CD14-positive monocyte (primary cell): ENCODE measurements at regions not wholly inside any gene's neighbourhood (a gene's known extent, or its start where the extent isn't known, plus 50 kb on each side); places are given as distances from the start of the nearest gene placed in this dataset.

Source experiments
- DNase-seq, 3 donors: peaks; one replicate each; pipeline ENCODE4 v3.0.0-alpha.2; 2011 to 2022
- H2AFZ ChIP-seq: 2 replicates; pipeline ENCODE4 v1.6.0; 2012; ENCODE audit warnings: mild to moderate bottlenecking, low read depth, low read length, inconsistent platforms; ENCODE audit not compliant: insufficient read depth, poor library complexity, severe bottlenecking
- H3K27ac ChIP-seq, 2 donors: 1 replicate in 1 of 2; 2 replicates in 1 of 2; pipeline ENCODE4 v1.5.1; 2012 to 2013; ENCODE audit warnings: low read length in 2 of 2, control low read depth in 1 of 2, inconsistent platforms in 1 of 2, low read depth in 1 of 2, mild to moderate bottlenecking in 1 of 2
- H3K27me3 ChIP-seq, 2 donors: one replicate each; pipeline versions ENCODE4 v1.6.0 to v1.6.1; 2011 to 2013; ENCODE audit warnings: low read length in 2 of 2; ENCODE audit not compliant: control insufficient read depth in 2 of 2, insufficient read depth in 2 of 2
- H3K36me3 ChIP-seq, 2 donors: replicated peaks in 1 of 2; 1 replicate in 1 of 2; 2 replicates in 1 of 2; pipeline versions ENCODE4 v1.5.1 to v1.6.1; 2012 to 2013; ENCODE audit warnings: low read length in 2 of 2, control low read depth in 1 of 2, inconsistent platforms in 1 of 2, mild to moderate bottlenecking in 1 of 2; ENCODE audit not compliant: insufficient read depth in 2 of 2, control insufficient read depth in 1 of 2
- H3K4me1 ChIP-seq, 2 donors: 1 replicate in 1 of 2; 2 replicates in 1 of 2; pipeline versions ENCODE4 v1.5.1 to v1.6.1; 2012 to 2013; ENCODE audit warnings: low read length in 2 of 2, control low read depth in 1 of 2, inconsistent platforms in 1 of 2, mild to moderate bottlenecking in 1 of 2, moderate library complexity in 1 of 2; ENCODE audit not compliant: insufficient read depth in 2 of 2, control insufficient read depth in 1 of 2
- H3K4me2 ChIP-seq: replicated peaks from 2 replicates; pipeline ENCODE3; 2012; ENCODE audit warnings: low read length, moderate library complexity, mild to moderate bottlenecking; ENCODE audit not compliant: poor library complexity, severe bottlenecking; ENCODE audit errors: extremely low read depth
- H3K4me3 ChIP-seq, 3 experiments: fragments of 200-600 bp in 1 of 3; sonication (generic) in 1 of 3; replicated peaks in 1 of 3; 1 replicate in 2 of 3; 2 replicates in 1 of 3; pipeline ENCODE4 v1.5.1; 2011 to 2013; ENCODE audit warnings: low read length in 3 of 3, mild to moderate bottlenecking in 3 of 3, control low read depth in 2 of 3, low read depth in 2 of 3, inconsistent platforms in 1 of 3, moderate library complexity in 1 of 3
- H3K79me2 ChIP-seq: 2 replicates; pipeline ENCODE4 v1.6.0; 2012; ENCODE audit warnings: mild to moderate bottlenecking, control low read depth, inconsistent platforms, low read length, moderate library complexity; ENCODE audit not compliant: insufficient read depth
- H3K9ac ChIP-seq: 2 replicates; pipeline ENCODE4 v1.6.0; 2017; ENCODE audit warnings: low read length, mild to moderate bottlenecking; ENCODE audit not compliant: insufficient read depth, poor library complexity, severe bottlenecking
- H3K9me3 ChIP-seq, 2 donors: replicated peaks in 1 of 2; 1 replicate in 1 of 2; 2 replicates in 1 of 2; pipeline versions ENCODE4 v1.5.1 to v1.6.1; 2012 to 2013; ENCODE audit warnings: low read length in 2 of 2, control low read depth in 1 of 2; ENCODE audit not compliant: control insufficient read depth in 1 of 2, insufficient read depth in 1 of 2
- H4K20me1 ChIP-seq: 2 replicates; pipeline ENCODE4 v1.6.0; 2012; ENCODE audit warnings: mild to moderate bottlenecking, low read length, control low read depth, moderate library complexity; ENCODE audit not compliant: insufficient read depth
- H3K27ac Mint-ChIP-seq, 7 donors: one replicate each; pipeline ENCODE4 v1.8.0; 2020; ENCODE audit warnings: mild to moderate bottlenecking in 7 of 7, mixed read lengths in 7 of 7, moderate library complexity in 6 of 7, inconsistent platforms in 2 of 7
- H3K27me3 Mint-ChIP-seq, 3 donors: one replicate each; pipeline ENCODE4 v1.8.0; 2021 to 2022; ENCODE audit warnings: low read depth in 3 of 3, mild to moderate bottlenecking in 3 of 3, mixed read lengths in 3 of 3, moderate library complexity in 3 of 3, inconsistent platforms in 1 of 3
- H3K36me3 Mint-ChIP-seq, 2 donors: one replicate each; pipeline ENCODE4 v1.8.0; 2020; ENCODE audit warnings: mixed read lengths in 2 of 2, inconsistent platforms in 1 of 2, mild to moderate bottlenecking in 1 of 2
- H3K4me1 Mint-ChIP-seq: one replicate; pipeline ENCODE4 v1.8.0; 2020; ENCODE audit warnings: mild to moderate bottlenecking, mixed read lengths
- H3K4me3 Mint-ChIP-seq, 2 donors: one replicate each; pipeline ENCODE4 v1.8.0; 2020; ENCODE audit warnings: mild to moderate bottlenecking in 2 of 2, mixed read lengths in 2 of 2, moderate library complexity in 1 of 2
- H3K9me3 Mint-ChIP-seq, 7 donors: one replicate each; pipeline ENCODE4 v1.8.0; 2020 to 2022; ENCODE audit warnings: mixed read lengths in 7 of 7, mild to moderate bottlenecking in 6 of 7, moderate library complexity in 6 of 7, inconsistent platforms in 2 of 7
- CTCF ChIP-seq: fragments of 200-600 bp; IDR thresholded peaks from one replicate; pipeline ENCODE4 v1.8.0; 2022; ENCODE audit warnings: antibody characterized with exemption, mild to moderate bottlenecking
- WGBS: methylation state at CpG from one replicate; pipeline ENCODE4 v1.1.5; 2013; ENCODE audit warnings: missing lambda C conversion rate; ENCODE audit not compliant: insufficient coverage; 5-methylcytosine and 5-hydroxymethylcytosine counted together
- intact Hi-C, 2 donors: fragments of 100-400 bp; cut with micrococcal nuclease; formaldehyde crosslinking; loops; one replicate each; pipeline versions ENCODE4 v1.15.0 to v1.15.1; 2023

- no peaks in the 10 kb centered on the region for H3K36me3 Mint-ChIP-seq
- H3K27ac ChIP-seq = no peak overlapping the region
- 94% methylated on average over 3 of the region's 3 CpGs for WGBS
- H4K20me1 ChIP-seq = no peaks in the 10 kb centered on the region
- H3K27me3 ChIP-seq = no peaks in the 10 kb centered on the region
- H3K79me2 ChIP-seq = no peaks in the 10 kb centered on the region
- no peak for DNase-seq
- peak overlapping the region in 1 of 7 donors; percentile 25 for H3K27ac Mint-ChIP-seq
- H2AFZ ChIP-seq = no peak overlapping the region
- no peaks in the 10 kb centered on the region for H3K4me1 Mint-ChIP-seq
- H3K4me3 Mint-ChIP-seq = no peak overlapping the region
- H3K9me3 Mint-ChIP-seq = peaks cover 27 to 68% (median 47%) of the 10 kb centered on the region in 7 donors
- no peak overlapping the region for H3K9ac ChIP-seq
- TF ChIP-seq CTCF = no peak
- intact Hi-C loops = no loop called here
- no peak overlapping the region for H3K4me3 ChIP-seq
- H3K27me3 Mint-ChIP-seq = no peaks in the 10 kb centered on the region
- H3K36me3 ChIP-seq = no peaks in the 10 kb centered on the region
- no peak overlapping the region for H3K4me2 ChIP-seq
- peaks cover 15 to 48% of the 10 kb centered on the region in 2 donors for H3K9me3 ChIP-seq
- no peaks in the 10 kb centered on the region for H3K4me1 ChIP-seq
These were observed 336.9 kb downstream of the PTTG2 start for GRCh38 chr4:38297061-38297460.

GRCh38 chr4:38298868-38299713, 338.9 kb downstream of the PTTG2 start:
- Histone ChIP-seq H3K9ac (no peak overlapping the region), H2AFZ (no peak overlapping the region), H3K4me3 (no peak overlapping the region), H3K4me1 (no peaks in the 10 kb centered on the region), H3K79me2 (no peaks in the 10 kb centered on the region), H3K36me3 (no peaks in the 10 kb centered on the region), H3K9me3 (peaks cover 27 to 46% of the 10 kb centered on the region in 2 donors), H3K27ac (no peak overlapping the region), H3K4me2 (no peak overlapping the region), H3K27me3 (no peaks in the 10 kb centered on the region), H4K20me1 (no peaks in the 10 kb centered on the region)
- TF ChIP-seq CTCF = no peak
- DNase-seq = no peak
- Mint-ChIP-seq H3K4me3 (no peak overlapping the region), H3K27ac (no peak overlapping the region), H3K9me3 (peaks cover 29 to 72% (median 47%) of the 10 kb centered on the region in 7 donors), H3K4me1 (no peaks in the 10 kb centered on the region), H3K27me3 (no peaks in the 10 kb centered on the region), H3K36me3 (no peaks in the 10 kb centered on the region)
- WGBS = no CpG with 5 or more reads among the region's 1 CpG
- intact Hi-C loops = no loop called here
